Hepatocyte (in vitro differentiated cells): ENCODE measurements at regions not wholly inside any gene's neighbourhood (a gene's known extent, or its start where the extent isn't known, plus 50 kb on each side); places are given as distances from the start of the nearest gene placed in this dataset.

Experiments used
- EZH2 ChIP-seq: fragments of 200-600 bp; sonication (generic); IDR thresholded peaks from 2 replicates; pipeline ENCODE4 v1.6.1; 2016; ENCODE audit warnings: antibody characterized with exemption, mild to moderate bottlenecking, borderline replicate concordance
- EZH2phosphoT487 ChIP-seq: fragments of 200-600 bp; sonication (generic); IDR thresholded peaks from one replicate; pipeline ENCODE4 v1.6.1; 2018; ENCODE audit warnings: antibody characterized with exemption, mild to moderate bottlenecking, low read depth, moderate library complexity; ENCODE audit not compliant: unreplicated experiment, severe bottlenecking
- TF ChIP-seq, protein P1 (sequence below): fragments of 200-600 bp; sonication (generic); IDR thresholded peaks from 2 replicates; pipeline ENCODE4 v1.5.1; 2016; ENCODE audit warnings: antibody characterized with exemption, mild to moderate bottlenecking; ENCODE audit not compliant: poor library complexity

DNA sequence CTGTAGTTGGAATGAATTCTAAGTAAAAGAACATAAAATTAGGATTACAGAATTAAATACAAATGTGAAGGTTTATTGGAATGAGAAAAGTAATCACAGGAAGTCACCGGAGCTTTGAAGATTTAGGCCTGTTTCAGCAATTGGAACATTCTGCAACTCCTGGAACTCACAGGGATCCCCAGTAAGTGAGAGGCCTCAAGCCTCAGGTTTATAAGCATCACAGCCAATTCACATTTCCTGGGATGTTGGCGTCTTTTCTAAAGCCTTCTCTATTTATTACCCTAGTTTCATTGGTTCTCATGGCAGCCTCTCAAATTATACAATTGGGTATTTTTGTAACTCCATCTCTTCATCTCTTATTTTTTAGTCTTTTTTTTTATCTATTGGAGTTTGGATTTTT, 90.4 kb upstream of the HIVEP1 start:
- TF ChIP-seq EZH2 (no peak), EZH2phosphoT487 (no peak)
- TF ChIP-seq, protein P1, sequence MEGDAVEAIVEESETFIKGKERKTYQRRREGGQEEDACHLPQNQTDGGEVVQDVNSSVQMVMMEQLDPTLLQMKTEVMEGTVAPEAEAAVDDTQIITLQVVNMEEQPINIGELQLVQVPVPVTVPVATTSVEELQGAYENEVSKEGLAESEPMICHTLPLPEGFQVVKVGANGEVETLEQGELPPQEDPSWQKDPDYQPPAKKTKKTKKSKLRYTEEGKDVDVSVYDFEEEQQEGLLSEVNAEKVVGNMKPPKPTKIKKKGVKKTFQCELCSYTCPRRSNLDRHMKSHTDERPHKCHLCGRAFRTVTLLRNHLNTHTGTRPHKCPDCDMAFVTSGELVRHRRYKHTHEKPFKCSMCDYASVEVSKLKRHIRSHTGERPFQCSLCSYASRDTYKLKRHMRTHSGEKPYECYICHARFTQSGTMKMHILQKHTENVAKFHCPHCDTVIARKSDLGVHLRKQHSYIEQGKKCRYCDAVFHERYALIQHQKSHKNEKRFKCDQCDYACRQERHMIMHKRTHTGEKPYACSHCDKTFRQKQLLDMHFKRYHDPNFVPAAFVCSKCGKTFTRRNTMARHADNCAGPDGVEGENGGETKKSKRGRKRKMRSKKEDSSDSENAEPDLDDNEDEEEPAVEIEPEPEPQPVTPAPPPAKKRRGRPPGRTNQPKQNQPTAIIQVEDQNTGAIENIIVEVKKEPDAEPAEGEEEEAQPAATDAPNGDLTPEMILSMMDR, result no peak
